NT2/D1 (cell line): ENCODE measurements at regions not wholly inside any gene's neighbourhood (a gene's known extent, or its start where the extent isn't known, plus 50 kb on each side); places are given as distances from the start of the nearest gene placed in this dataset.

Experiments used
- DNase-seq: peaks from one replicate; pipeline ENCODE4 v3.0.0-alpha.2; 2011; ENCODE audit warnings: low read depth, low spot score
- H3K27me3 ChIP-seq: 2 replicates; pipeline ENCODE4 v1.6.0; 2011; ENCODE audit warnings: mild to moderate bottlenecking; ENCODE audit not compliant: insufficient read length, insufficient read depth
- H3K36me3 ChIP-seq: 2 replicates; pipeline ENCODE4 v1.6.1; 2011; ENCODE audit warnings: mild to moderate bottlenecking, low read length, mixed read lengths; ENCODE audit not compliant: insufficient read depth, insufficient read length
- H3K4me1 ChIP-seq: 2 replicates; pipeline ENCODE4 v1.5.1; 2011; ENCODE audit not compliant: insufficient read depth, insufficient read length
- H3K4me3 ChIP-seq: 2 replicates; pipeline ENCODE4 v1.5.1; 2011; ENCODE audit warnings: low read depth; ENCODE audit not compliant: insufficient read length
- H3K9ac ChIP-seq: 2 replicates; pipeline ENCODE4 v1.6.0; 2011; ENCODE audit warnings: low read depth; ENCODE audit not compliant: insufficient read length
- H3K9me3 ChIP-seq: 2 replicates; pipeline ENCODE4 v1.5.1; 2011; ENCODE audit warnings: mild to moderate bottlenecking, low read length; ENCODE audit not compliant: insufficient read depth
- SUZ12 ChIP-seq: IDR thresholded peaks from 2 replicates; pipeline ENCODE4 v1.6.1; 2011; ENCODE audit not compliant: insufficient read length, insufficient read depth; ENCODE audit errors: extremely low read depth
- YY1 ChIP-seq: IDR thresholded peaks from 2 replicates; pipeline ENCODE4 v1.6.1; 2011; ENCODE audit not compliant: insufficient read length, insufficient read depth
- ZNF274 ChIP-seq: IDR thresholded peaks from 2 replicates; pipeline ENCODE4 v1.6.1; 2011; ENCODE audit warnings: mild to moderate bottlenecking, low read depth, low read length

GRCh38 chr10:4138146-4138721 lies 353.2 kb upstream of the KLF6 start:
- Histone ChIP-seq H3K9me3 (no peaks in the 10 kb centered on the region), H3K9ac (no peak overlapping the region), H3K4me3 (no peak overlapping the region), H3K36me3 (no peaks in the 10 kb centered on the region), H3K4me1 (no peaks in the 10 kb centered on the region), H3K27me3 (no peaks in the 10 kb centered on the region)
- DNase-seq, result no peak
- no peak for TF ChIP-seq SUZ12

- H3K9ac ChIP-seq, result no peak overlapping the region
- no peak overlapping the region for H3K4me3 ChIP-seq
- no peaks in the 10 kb centered on the region for H3K4me1 ChIP-seq
- DNase-seq, result no peak
- H3K27me3 ChIP-seq, result no peaks in the 10 kb centered on the region
- no peaks in the 10 kb centered on the region for H3K36me3 ChIP-seq
- H3K9me3 ChIP-seq, result no peaks in the 10 kb centered on the region
- TF ChIP-seq ZNF274, result no peak
- TF ChIP-seq SUZ12, result no peak
- TF ChIP-seq YY1, result no peak
These were observed 352.3 kb upstream of the KLF6 start for GRCh38 chr10:4137299-4137698.

GRCh38 chr10:4136121-4136520 lies 351.1 kb upstream of the KLF6 start:
- DNase-seq, result no peak
- Histone ChIP-seq H3K36me3 (no peaks in the 10 kb centered on the region), H3K27me3 (no peaks in the 10 kb centered on the region), H3K9me3 (no peaks in the 10 kb centered on the region), H3K4me1 (no peaks in the 10 kb centered on the region), H3K9ac (no peak overlapping the region), H3K4me3 (no peak overlapping the region)
- TF ChIP-seq SUZ12, result no peak
- no peak for TF ChIP-seq YY1
- TF ChIP-seq ZNF274, result no peak

GRCh38 chr10:4132216-4132556 lies 347.2 kb upstream of the KLF6 start:
- DNase-seq, result no peak
- H3K9ac ChIP-seq, result no peak overlapping the region
- H3K4me3 ChIP-seq, result no peak overlapping the region
- H3K4me1 ChIP-seq, result no peaks in the 10 kb centered on the region
- H3K9me3 ChIP-seq, result no peaks in the 10 kb centered on the region
- TF ChIP-seq ZNF274 (no peak), YY1 (no peak), SUZ12 (no peak)
- H3K36me3 ChIP-seq, result no peaks in the 10 kb centered on the region
- H3K27me3 ChIP-seq, result no peaks in the 10 kb centered on the region

GRCh38 chr10:4131407-4132215 lies 346.6 kb upstream of the KLF6 start:
- DNase-seq, result no peak
- Histone ChIP-seq H3K9me3 (no peaks in the 10 kb centered on the region), H3K36me3 (no peaks in the 10 kb centered on the region), H3K4me1 (no peaks in the 10 kb centered on the region), H3K4me3 (no peak overlapping the region), H3K9ac (no peak overlapping the region), H3K27me3 (no peaks in the 10 kb centered on the region)
- TF ChIP-seq YY1 (no peak), ZNF274 (no peak), SUZ12 (no peak)

- Histone ChIP-seq H3K4me1 (no peaks in the 10 kb centered on the region), H3K9me3 (peaks cover 3% of the 10 kb centered on the region; the same call in 1 of the 2 replicates), H3K4me3 (no peak overlapping the region), H3K9ac (no peak overlapping the region), H3K27me3 (no peaks in the 10 kb centered on the region), H3K36me3 (no peaks in the 10 kb centered on the region)
- no peak for DNase-seq
- TF ChIP-seq YY1 (no peak), ZNF274 (no peak)
These were observed 345.7 kb upstream of the KLF6 start for GRCh38 chr10:4130685-4131084.

- no peaks in the 10 kb centered on the region for H3K27me3 ChIP-seq
- no peak overlapping the region for H3K9ac ChIP-seq
- no peaks in the 10 kb centered on the region for H3K4me1 ChIP-seq
- no peak for DNase-seq
- no peaks in the 10 kb centered on the region for H3K36me3 ChIP-seq
- no peak overlapping the region for H3K4me3 ChIP-seq
- peaks cover 3% of the 10 kb centered on the region; the same call in 1 of the 2 replicates for H3K9me3 ChIP-seq
- TF ChIP-seq YY1, result no peak
- TF ChIP-seq SUZ12, result no peak
- no peak for TF ChIP-seq ZNF274
These were observed 345.0 kb upstream of the KLF6 start for GRCh38 chr10:4129866-4130477.
